ENCODE measurements at regions not wholly inside any gene's neighbourhood (a gene's known extent, or its start where the extent isn't known, plus 50 kb on each side); places are given as distances from the start of the nearest gene placed in this dataset.

- Histone ChIP-seq H3K27ac (ENCODE audit: low read length in 2 of 2) (no peak overlapping the region), H3K9ac (ENCODE audit: low read length) (no peak overlapping the region), H4K20me1 (ENCODE audit: control insufficient read depth, insufficient read depth, low read length, poor library complexity, severe bottlenecking) (no peaks in the 10 kb centered on the region), H3K79me2 (ENCODE audit: control insufficient read depth, insufficient read depth, low read length) (no peaks in the 10 kb centered on the region), H3K36me3 (replicated peaks in 1 of 2; ENCODE audit: control extremely low read depth in 1 of 2, control insufficient read depth in 1 of 2, extremely low read depth in 1 of 2, insufficient read depth in 2 of 2, low read length in 1 of 2) (no peaks in the 10 kb centered on the region), H3K4me1 (ENCODE audit: control insufficient read depth in 2 of 2, insufficient read depth in 2 of 2, low read length in 2 of 2) (no peaks in the 10 kb centered on the region), H2AFZ (ENCODE audit: insufficient read depth, low read depth, low read length, poor library complexity, severe bottlenecking) (no peak overlapping the region), H3K27me3 (replicated peaks in 1 of 4; ENCODE audit: control extremely low read depth in 1 of 4, control insufficient read depth in 3 of 4, insufficient read depth in 4 of 4, low read length in 3 of 4) (no peaks in the 10 kb centered on the region), H3K4me2 (replicated peaks; ENCODE audit: low read depth, low read length, poor library complexity, severe bottlenecking) (no peak overlapping the region), H3K4me3 (ENCODE audit: control extremely low read depth in 1 of 5, extremely low read depth in 1 of 5, insufficient read depth in 1 of 5, low read depth in 2 of 5, low read length in 4 of 5) (no peak overlapping the region), H3K9me3 (ENCODE audit: control extremely low read depth in 1 of 3, control insufficient read depth in 2 of 3, insufficient read depth in 1 of 3, low read length in 2 of 3) (peaks cover 0 to 7% (median 0%) of the 10 kb centered on the region in 3 donors)
- Mint-ChIP-seq H3K9me3 (ENCODE audit: insufficient read depth) (peaks cover 2% of the 10 kb centered on the region), H3K27ac (no peak overlapping the region), H3K4me1 (no peaks in the 10 kb centered on the region), H3K27me3 (peaks cover 6% of the 10 kb centered on the region), H3K4me3 (no peak overlapping the region)
- POLR2A ChIA-PET, result no interaction called here
- CTCF ChIA-PET, result no interaction called here
- intact Hi-C loops (cut with micrococcal nuclease), result no loop called here
- DNase-seq (no peak), ATAC-seq (ENCODE audit: low read depth) (no peak)
- WGBS (ENCODE audit: insufficient coverage), result no CpG with 5 or more reads among the region's 1 CpG
- TF ChIP-seq EZH2 (IDR thresholded peaks at IDR 0.05; ENCODE audit: borderline replicate concordance, insufficient read depth, low read depth, low read length, poor library complexity, severe bottlenecking), result no peak
- no peak for TF ChIP-seq CTCF (IDR thresholded peaks at IDR 0.05)
These were observed 381.4 kb downstream of the ADRA2A start for GRCh38 chr10:111458256-111458655.

DNA sequence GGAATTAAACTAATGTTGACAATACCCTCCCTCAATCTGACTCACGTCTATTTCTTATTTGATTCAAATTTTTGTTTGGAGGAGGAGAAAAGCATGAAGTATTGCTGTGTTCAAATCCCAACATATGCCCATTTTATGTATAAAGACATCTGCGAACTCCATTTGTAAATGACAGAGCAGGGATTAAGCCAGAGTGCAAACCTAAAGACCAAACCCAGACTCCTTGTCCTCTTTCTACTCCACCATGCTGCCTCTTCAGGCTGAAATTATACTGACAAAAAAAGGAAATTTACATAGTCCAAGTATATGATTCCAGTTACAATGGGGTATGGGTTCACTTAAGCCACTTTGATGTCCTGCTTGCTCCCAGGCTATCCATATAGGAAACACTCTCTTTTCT lies 383.1 kb downstream of the ADRA2A start:
- no peak overlapping the region for H3K27ac Mint-ChIP-seq
- no peaks in the 10 kb centered on the region for H3K4me1 ChIP-seq (ENCODE audit: control insufficient read depth in 2 of 2, insufficient read depth in 2 of 2, low read length in 2 of 2)
- peaks cover 0 to 10% (median 0%) of the 10 kb centered on the region in 3 donors for H3K9me3 ChIP-seq (ENCODE audit: control extremely low read depth in 1 of 3, control insufficient read depth in 2 of 3, insufficient read depth in 1 of 3, low read length in 2 of 3)
- no peaks in the 10 kb centered on the region for H3K36me3 ChIP-seq (replicated peaks in 1 of 2; ENCODE audit: control extremely low read depth in 1 of 2, control insufficient read depth in 1 of 2, extremely low read depth in 1 of 2, insufficient read depth in 2 of 2, low read length in 1 of 2)
- no peak overlapping the region for H3K4me3 ChIP-seq (ENCODE audit: control extremely low read depth in 1 of 5, extremely low read depth in 1 of 5, insufficient read depth in 1 of 5, low read depth in 2 of 5, low read length in 4 of 5)
- intact Hi-C loops (cut with micrococcal nuclease), result no loop called here
- no peak overlapping the region for H3K4me2 ChIP-seq (replicated peaks; ENCODE audit: low read depth, low read length, poor library complexity, severe bottlenecking)
- TF ChIP-seq EZH2 (IDR thresholded peaks at IDR 0.05; ENCODE audit: borderline replicate concordance, insufficient read depth, low read depth, low read length, poor library complexity, severe bottlenecking) (no peak), CTCF (IDR thresholded peaks at IDR 0.05) (no peak)
- POLR2A ChIA-PET, result no interaction called here
- no peaks in the 10 kb centered on the region for H4K20me1 ChIP-seq (ENCODE audit: control insufficient read depth, insufficient read depth, low read length, poor library complexity, severe bottlenecking)
- CTCF ChIA-PET, result no interaction called here
- no peaks in the 10 kb centered on the region for H3K79me2 ChIP-seq (ENCODE audit: control insufficient read depth, insufficient read depth, low read length)
- DNase-seq (no peak), ATAC-seq (ENCODE audit: low read depth) (no peak)
- peaks cover 2% of the 10 kb centered on the region for H3K9me3 Mint-ChIP-seq (ENCODE audit: insufficient read depth)
- no peak overlapping the region for H2AFZ ChIP-seq (ENCODE audit: insufficient read depth, low read depth, low read length, poor library complexity, severe bottlenecking)
- H3K4me3 Mint-ChIP-seq, result no peak overlapping the region
- H3K27me3 ChIP-seq (replicated peaks in 1 of 4; ENCODE audit: control extremely low read depth in 1 of 4, control insufficient read depth in 3 of 4, insufficient read depth in 4 of 4, low read length in 3 of 4), result no peaks in the 10 kb centered on the region
- no CpG with 5 or more reads among the region's 2 CpGs for WGBS (ENCODE audit: insufficient coverage)
- no peak overlapping the region for H3K9ac ChIP-seq (ENCODE audit: low read length)
- no peaks in the 10 kb centered on the region for H3K4me1 Mint-ChIP-seq
- no peak overlapping the region for H3K27ac ChIP-seq (ENCODE audit: low read length in 2 of 2)
- peaks cover 6% of the 10 kb centered on the region for H3K27me3 Mint-ChIP-seq
